ENCODE measurements at regions not wholly inside any gene's neighbourhood (a gene's known extent, or its start where the extent isn't known, plus 50 kb on each side); places are given as distances from the start of the nearest gene placed in this dataset.

DNA sequence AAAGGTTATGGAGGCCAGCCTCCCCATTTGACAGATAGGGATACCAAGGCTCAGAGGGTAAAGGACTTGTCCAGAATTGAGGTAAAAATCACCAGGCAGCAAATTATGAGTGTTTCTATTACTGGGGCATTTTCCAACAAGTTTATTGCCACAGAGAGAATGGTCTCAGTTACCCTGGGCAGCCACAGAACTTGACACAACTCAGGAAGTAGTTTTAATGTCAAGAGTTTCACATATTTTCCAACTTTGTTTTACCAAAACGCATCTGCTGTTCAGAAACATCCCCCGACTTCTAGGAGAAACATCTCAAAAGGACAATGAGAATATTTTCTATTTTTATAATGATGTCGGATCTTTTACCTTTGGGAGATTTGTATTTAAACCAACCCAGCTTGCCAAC lies 107.5 kb upstream of the MRPS22 start:
- Histone ChIP-seq H3K4me1 (ENCODE audit: insufficient read depth, low read length) (0 out of 2 replicates have a peak, but pooled peaks cover 1% of the 10 kb centered on the region), H2BK5ac (ENCODE audit: insufficient read length, low read length) (no peak overlapping the region), H3K14ac (ENCODE audit: insufficient read depth, low read length) (no peak overlapping the region), H4K5ac (ENCODE audit: insufficient read length, low read depth, low read length) (no peak overlapping the region), H2AFZ (ENCODE audit: low read length) (no peak overlapping the region), H3K23me2 (ENCODE audit: insufficient read length, low read depth, low read length, poor library complexity, severe bottlenecking) (no peaks in the 10 kb centered on the region), H2BK120ac (ENCODE audit: low read depth, low read length, poor library complexity, severe bottlenecking) (no peak overlapping the region), H3K79me2 (ENCODE audit: insufficient read depth, low read length) (no peaks in the 10 kb centered on the region), H3K4ac (ENCODE audit: low read depth, low read length) (no peak overlapping the region), H3K23ac (ENCODE audit: insufficient read length, low read depth, low read length) (no peak overlapping the region), H3K4me2 (ENCODE audit: insufficient read depth, insufficient read length, low read length) (no peak overlapping the region), H2BK20ac (ENCODE audit: low read depth, low read length, poor library complexity, severe bottlenecking) (no peak overlapping the region), H3T11ph (ENCODE audit: low read length) (no peak overlapping the region), H2BK15ac (ENCODE audit: low read depth, low read length) (no peak overlapping the region), H3K56ac (ENCODE audit: insufficient read length, low read depth, low read length) (no peak overlapping the region), H3K27ac (ENCODE audit: insufficient read length, low read depth, low read length) (no peak overlapping the region), H4K91ac (ENCODE audit: insufficient read length, low read depth, low read length) (no peak overlapping the region), H3K18ac (ENCODE audit: insufficient read length, low read depth, low read length) (no peak overlapping the region), H3K9me3 (ENCODE audit: control insufficient read depth, low read depth, low read length) (no peaks in the 10 kb centered on the region), H3K79me1 (ENCODE audit: insufficient read depth, low read depth, low read length, poor library complexity, severe bottlenecking) (no peaks in the 10 kb centered on the region), H3K27me3 (ENCODE audit: insufficient read depth, low read length) (no peaks in the 10 kb centered on the region), H3K9ac (ENCODE audit: extremely low read depth, insufficient read length, low read length) (no peak overlapping the region), H4K20me1 (ENCODE audit: control insufficient read depth, insufficient read depth, insufficient read length) (no peaks in the 10 kb centered on the region), H2BK12ac (ENCODE audit: insufficient read length, low read depth, low read length) (no peak overlapping the region), H2AK5ac (ENCODE audit: insufficient read length, low read length) (no peak overlapping the region), H4K8ac (replicated peaks; ENCODE audit: insufficient read length, low read depth, low read length) (no peak overlapping the region)
- H3K4me1 Mint-ChIP-seq = no peaks in the 10 kb centered on the region
- H3K27ac Mint-ChIP-seq = no peak overlapping the region
- TF ChIP-seq, protein P1, sequence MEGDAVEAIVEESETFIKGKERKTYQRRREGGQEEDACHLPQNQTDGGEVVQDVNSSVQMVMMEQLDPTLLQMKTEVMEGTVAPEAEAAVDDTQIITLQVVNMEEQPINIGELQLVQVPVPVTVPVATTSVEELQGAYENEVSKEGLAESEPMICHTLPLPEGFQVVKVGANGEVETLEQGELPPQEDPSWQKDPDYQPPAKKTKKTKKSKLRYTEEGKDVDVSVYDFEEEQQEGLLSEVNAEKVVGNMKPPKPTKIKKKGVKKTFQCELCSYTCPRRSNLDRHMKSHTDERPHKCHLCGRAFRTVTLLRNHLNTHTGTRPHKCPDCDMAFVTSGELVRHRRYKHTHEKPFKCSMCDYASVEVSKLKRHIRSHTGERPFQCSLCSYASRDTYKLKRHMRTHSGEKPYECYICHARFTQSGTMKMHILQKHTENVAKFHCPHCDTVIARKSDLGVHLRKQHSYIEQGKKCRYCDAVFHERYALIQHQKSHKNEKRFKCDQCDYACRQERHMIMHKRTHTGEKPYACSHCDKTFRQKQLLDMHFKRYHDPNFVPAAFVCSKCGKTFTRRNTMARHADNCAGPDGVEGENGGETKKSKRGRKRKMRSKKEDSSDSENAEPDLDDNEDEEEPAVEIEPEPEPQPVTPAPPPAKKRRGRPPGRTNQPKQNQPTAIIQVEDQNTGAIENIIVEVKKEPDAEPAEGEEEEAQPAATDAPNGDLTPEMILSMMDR (conservative IDR thresholded peaks at IDR 0.05) = no peak
- H3K27me3 Mint-ChIP-seq (ENCODE audit: low read depth) = peaks cover 52% of the 10 kb centered on the region
- no peak for DNase-seq
- no peak overlapping the region for H3K4me3 Mint-ChIP-seq
- no CpG with 5 or more reads among the region's 3 CpGs for WGBS (ENCODE audit: extremely low coverage, insufficient read length, low lambda C conversion rate)
- H3K9me3 Mint-ChIP-seq = no peaks in the 10 kb centered on the region
- no peaks in the 10 kb centered on the region for H3K36me3 Mint-ChIP-seq (ENCODE audit: insufficient read depth in 1 of 3, low read depth in 3 of 3)
